GM18517 (cell line): ENCODE measurements at regions not wholly inside any gene's neighbourhood (a gene's known extent, or its start where the extent isn't known, plus 50 kb on each side); places are given as distances from the start of the nearest gene placed in this dataset.
A peak's percentile ranks its signal among the peaks of the same experiment; 100 is the strongest.

Experiments
- ATAC-seq: cut with Tn5 transposase; IDR thresholded peaks from one replicate; pipeline ENCODE4 v1.9.1; 2021; ENCODE audit warnings: mild to moderate bottlenecking, moderate library complexity; ENCODE audit not compliant: unreplicated experiment

GRCh38 chr5:56337715-56338319 lies 104.7 kb upstream of the ANKRD55 start:
- no peak for ATAC-seq

GRCh38 chr5:56335212-56335611 lies 102.1 kb upstream of the ANKRD55 start:
- ATAC-seq: no peak

GRCh38 chr5:56330806-56331205 lies 97.7 kb upstream of the ANKRD55 start:
- no peak for ATAC-seq

- no peak for ATAC-seq
Observed at GRCh38 chr5:56330167-56330566, 97.0 kb upstream of the ANKRD55 start.

GRCh38 chr5:56329652-56330051 lies 96.5 kb upstream of the ANKRD55 start:
- ATAC-seq: peak; percentile 63

- ATAC-seq: peak; percentile 64
Observed at GRCh38 chr5:56328753-56329560, 95.8 kb upstream of the ANKRD55 start.

- peak; percentile 48 for ATAC-seq
Observed at GRCh38 chr5:56327809-56328208, 94.7 kb upstream of the ANKRD55 start.

- no peak for ATAC-seq
Observed at GRCh38 chr5:56326770-56327169, 93.6 kb upstream of the ANKRD55 start.

- no peak for ATAC-seq
Observed at GRCh38 chr5:56326116-56326515, 93.0 kb upstream of the ANKRD55 start.

GRCh38 chr5:56325039-56325438 lies 91.9 kb upstream of the ANKRD55 start:
- no peak for ATAC-seq

- ATAC-seq: no peak
Observed at GRCh38 chr5:56323505-56323904, 90.4 kb upstream of the ANKRD55 start.

- ATAC-seq: no peak
Observed at GRCh38 chr5:56322592-56322991, 89.5 kb upstream of the ANKRD55 start.

GRCh38 chr5:56321236-56321881 lies 88.2 kb upstream of the ANKRD55 start:
- no peak for ATAC-seq

GRCh38 chr5:56320686-56321085 lies 87.6 kb upstream of the ANKRD55 start:
- ATAC-seq: no peak

- ATAC-seq: no peak
Observed at GRCh38 chr5:56319526-56320181, 86.5 kb upstream of the ANKRD55 start.

- no peak for ATAC-seq
Observed at GRCh38 chr5:56317923-56318561, 84.9 kb upstream of the ANKRD55 start.

GRCh38 chr5:56316299-56316994 lies 83.3 kb upstream of the ANKRD55 start:
- ATAC-seq: no peak

GRCh38 chr5:56314529-56314928 lies 81.4 kb upstream of the ANKRD55 start:
- no peak for ATAC-seq

- ATAC-seq: no peak
Observed at GRCh38 chr5:56313596-56313995, 80.5 kb upstream of the ANKRD55 start.

- no peak for ATAC-seq
Observed at GRCh38 chr5:56313004-56313531, 79.9 kb upstream of the ANKRD55 start.
